DND-41 (cell line): ENCODE measurements at regions not wholly inside any gene's neighbourhood (a gene's known extent, or its start where the extent isn't known, plus 50 kb on each side); places are given as distances from the start of the nearest gene placed in this dataset.

Experiments
- ATAC-seq: fragments of 200-7000 bp; cut with Tn5 transposase; 3 replicates; pipeline ENCODE4 v1.9.1; 2021; ENCODE audit warnings: low read depth; ENCODE audit not compliant: insufficient read depth
- DNase-seq: peaks from one replicate; pipeline ENCODE4 v3.0.0-alpha.2; 2020
- H2AFZ ChIP-seq: 2 replicates; pipeline ENCODE4 v1.6.0; 2012; ENCODE audit warnings: low read depth, low read length
- H3K27ac ChIP-seq: 2 replicates; pipeline ENCODE4 v1.5.1; 2012; ENCODE audit warnings: low read length, inconsistent platforms
- H3K27me3 ChIP-seq: fragments of 200-600 bp; sonication (generic); 2 replicates; pipeline ENCODE4 v1.6.0; 2012; ENCODE audit warnings: low read length, mild to moderate bottlenecking, inconsistent platforms; ENCODE audit not compliant: insufficient read depth, poor library complexity
- H3K36me3 ChIP-seq: 2 replicates; pipeline ENCODE4 v1.5.1; 2012; ENCODE audit warnings: low read length, inconsistent platforms; ENCODE audit not compliant: insufficient read depth
- H3K4me1 ChIP-seq: 2 replicates; pipeline ENCODE4 v1.5.1; 2012; ENCODE audit warnings: mild to moderate bottlenecking, low read length; ENCODE audit not compliant: insufficient read depth
- H3K4me2 ChIP-seq: 2 replicates; pipeline ENCODE4 v1.6.0; 2012; ENCODE audit warnings: mild to moderate bottlenecking, moderate library complexity, low read length, inconsistent platforms; ENCODE audit not compliant: insufficient read depth
- H3K4me3 ChIP-seq, 2 experiments: fragments of 200-600 bp in 1 of 2; shearing (Covaris generic) in 1 of 2; 2 replicates each; pipeline ENCODE4 v1.5.1; 2012 to 2016; ENCODE audit warnings: inconsistent platforms in 2 of 2, low read length in 2 of 2, mild to moderate bottlenecking in 2 of 2, low read depth in 1 of 2, moderate library complexity in 1 of 2
- H3K79me2 ChIP-seq: 2 replicates; pipeline ENCODE4 v1.6.0; 2012; ENCODE audit warnings: low read length, inconsistent platforms; ENCODE audit not compliant: insufficient read depth
- H3K9ac ChIP-seq: 2 replicates; pipeline ENCODE4 v1.6.0; 2012; ENCODE audit warnings: low read depth, mild to moderate bottlenecking, inconsistent platforms, low read length, moderate library complexity
- H3K9me3 ChIP-seq: 2 replicates; pipeline ENCODE4 v1.5.1; 2012; ENCODE audit warnings: low read length, moderate library complexity, mild to moderate bottlenecking, inconsistent platforms; ENCODE audit not compliant: insufficient read depth, severe bottlenecking
- H4K20me1 ChIP-seq: 2 replicates; pipeline ENCODE4 v1.6.0; 2012; ENCODE audit warnings: low read length; ENCODE audit not compliant: insufficient read depth
- EZH2 ChIP-seq: IDR thresholded peaks from 3 replicates; pipeline ENCODE4 v1.6.1; 2012; ENCODE audit warnings: borderline replicate concordance, low read depth, mild to moderate bottlenecking, moderate library complexity, low read length, inconsistent platforms; ENCODE audit not compliant: severe bottlenecking
- TF ChIP-seq, protein P1 (sequence below): IDR thresholded peaks from 2 replicates; pipeline ENCODE4 v1.5.1; 2012; ENCODE audit warnings: borderline replicate concordance, low read length, moderate library complexity, mild to moderate bottlenecking; ENCODE audit not compliant: poor library complexity, severe bottlenecking; ENCODE audit errors: extremely low read depth

DNA sequence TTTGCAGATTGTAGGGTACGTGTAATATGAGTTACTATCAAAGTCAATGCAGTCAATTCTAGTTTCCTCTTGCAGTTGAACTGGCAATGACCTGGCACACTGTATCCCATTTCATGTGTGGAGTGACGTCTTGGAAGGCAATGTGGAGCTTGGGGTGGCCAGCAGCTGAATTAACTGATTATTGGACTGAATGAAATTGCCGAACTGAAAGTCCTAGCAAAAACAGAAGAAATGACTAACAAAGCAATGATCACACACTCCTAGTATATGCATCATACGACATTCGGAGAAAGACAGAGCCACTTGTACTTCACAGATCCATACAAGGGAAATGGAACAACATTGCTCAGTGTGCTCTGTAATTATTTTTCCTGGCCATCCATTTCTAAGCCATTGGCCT is 259.1 kb upstream of the DAPK1 start:
- Histone ChIP-seq H3K9me3 (no peaks in the 10 kb centered on the region), H3K27me3 (no peaks in the 10 kb centered on the region), H3K79me2 (no peaks in the 10 kb centered on the region), H3K4me3 (no peak overlapping the region), H3K9ac (no peak overlapping the region), H3K4me1 (no peaks in the 10 kb centered on the region), H3K27ac (no peak overlapping the region), H3K36me3 (no peaks in the 10 kb centered on the region), H3K4me2 (no peak overlapping the region), H2AFZ (no peak overlapping the region), H4K20me1 (no peaks in the 10 kb centered on the region)
- ATAC-seq = no peak
- DNase-seq = no peak
- TF ChIP-seq, protein P1, sequence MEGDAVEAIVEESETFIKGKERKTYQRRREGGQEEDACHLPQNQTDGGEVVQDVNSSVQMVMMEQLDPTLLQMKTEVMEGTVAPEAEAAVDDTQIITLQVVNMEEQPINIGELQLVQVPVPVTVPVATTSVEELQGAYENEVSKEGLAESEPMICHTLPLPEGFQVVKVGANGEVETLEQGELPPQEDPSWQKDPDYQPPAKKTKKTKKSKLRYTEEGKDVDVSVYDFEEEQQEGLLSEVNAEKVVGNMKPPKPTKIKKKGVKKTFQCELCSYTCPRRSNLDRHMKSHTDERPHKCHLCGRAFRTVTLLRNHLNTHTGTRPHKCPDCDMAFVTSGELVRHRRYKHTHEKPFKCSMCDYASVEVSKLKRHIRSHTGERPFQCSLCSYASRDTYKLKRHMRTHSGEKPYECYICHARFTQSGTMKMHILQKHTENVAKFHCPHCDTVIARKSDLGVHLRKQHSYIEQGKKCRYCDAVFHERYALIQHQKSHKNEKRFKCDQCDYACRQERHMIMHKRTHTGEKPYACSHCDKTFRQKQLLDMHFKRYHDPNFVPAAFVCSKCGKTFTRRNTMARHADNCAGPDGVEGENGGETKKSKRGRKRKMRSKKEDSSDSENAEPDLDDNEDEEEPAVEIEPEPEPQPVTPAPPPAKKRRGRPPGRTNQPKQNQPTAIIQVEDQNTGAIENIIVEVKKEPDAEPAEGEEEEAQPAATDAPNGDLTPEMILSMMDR = no peak
- no peak for TF ChIP-seq EZH2

DNA sequence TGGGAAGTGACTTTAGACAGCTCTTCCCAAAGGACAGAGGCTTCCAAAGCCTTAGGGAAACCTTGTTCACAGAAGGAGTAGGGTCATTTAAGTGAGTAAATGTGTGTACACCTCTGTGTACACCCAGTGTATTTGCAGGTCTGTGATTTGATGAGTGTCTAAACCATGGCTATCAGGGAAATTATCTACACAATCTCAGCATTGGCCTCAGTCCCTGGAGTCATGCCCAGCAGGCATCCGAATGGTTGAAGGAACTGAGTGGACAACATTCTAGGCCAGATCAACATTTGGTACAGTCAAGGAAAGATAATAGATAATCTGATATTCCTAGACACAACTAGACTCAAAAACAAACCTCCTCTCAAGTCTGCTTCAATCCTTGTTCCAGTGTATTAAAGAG is 258.4 kb upstream of the DAPK1 start:
- no peaks in the 10 kb centered on the region for H3K9me3 ChIP-seq
- H2AFZ ChIP-seq = no peak overlapping the region
- H3K79me2 ChIP-seq = no peaks in the 10 kb centered on the region
- H3K4me1 ChIP-seq = no peaks in the 10 kb centered on the region
- no peak overlapping the region for H3K4me3 ChIP-seq
- no peaks in the 10 kb centered on the region for H3K27me3 ChIP-seq
- H3K27ac ChIP-seq = no peak overlapping the region
- H3K9ac ChIP-seq = no peak overlapping the region
- TF ChIP-seq, protein P1 = no peak
- no peak for TF ChIP-seq EZH2
- no peak overlapping the region for H3K4me2 ChIP-seq
- DNase-seq (no peak), ATAC-seq (no peak)
- H3K36me3 ChIP-seq = no peaks in the 10 kb centered on the region
- no peaks in the 10 kb centered on the region for H4K20me1 ChIP-seq

DNA sequence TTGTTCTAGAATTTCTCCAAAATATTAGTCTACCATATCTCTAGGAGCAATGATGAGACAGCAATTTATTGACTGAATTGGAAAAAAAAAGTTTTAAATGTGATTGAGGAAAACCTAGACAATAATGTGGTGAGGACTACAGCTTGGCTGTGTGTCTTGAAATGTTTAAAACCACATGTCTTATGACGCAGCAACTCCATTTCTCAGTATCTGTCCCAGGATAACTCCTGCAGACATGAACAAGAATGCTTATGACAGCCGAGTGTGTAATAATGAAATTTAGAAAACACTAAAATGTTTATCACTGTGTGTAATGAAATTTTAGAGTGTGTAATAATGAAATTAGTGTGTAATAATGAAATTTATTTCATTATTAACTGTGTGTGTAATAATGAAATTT is 254.1 kb upstream of the DAPK1 start:
- Histone ChIP-seq H3K4me2 (no peak overlapping the region), H3K36me3 (no peaks in the 10 kb centered on the region), H3K4me1 (no peaks in the 10 kb centered on the region), H3K9ac (no peak overlapping the region), H3K9me3 (no peaks in the 10 kb centered on the region), H2AFZ (no peak overlapping the region), H3K27ac (no peak overlapping the region), H3K79me2 (no peaks in the 10 kb centered on the region), H4K20me1 (no peaks in the 10 kb centered on the region), H3K4me3 (no peak overlapping the region), H3K27me3 (no peaks in the 10 kb centered on the region)
- DNase-seq (no peak), ATAC-seq (no peak)
- TF ChIP-seq, protein P1 = no peak
- no peak for TF ChIP-seq EZH2

- H3K36me3 ChIP-seq = no peaks in the 10 kb centered on the region
- DNase-seq = no peak
- no peak for ATAC-seq
- H3K79me2 ChIP-seq = no peaks in the 10 kb centered on the region
- no peaks in the 10 kb centered on the region for H3K9me3 ChIP-seq
- H3K4me2 ChIP-seq = no peak overlapping the region
- no peaks in the 10 kb centered on the region for H4K20me1 ChIP-seq
- no peaks in the 10 kb centered on the region for H3K27me3 ChIP-seq
- H3K4me1 ChIP-seq = no peaks in the 10 kb centered on the region
- H3K4me3 ChIP-seq = no peak overlapping the region
- H3K9ac ChIP-seq = no peak overlapping the region
- TF ChIP-seq, protein P1 = no peak
- no peak for TF ChIP-seq EZH2
- no peak overlapping the region for H3K27ac ChIP-seq
- H2AFZ ChIP-seq = no peak overlapping the region
Measured at GRCh38 chr9:87245271-87245670, 252.4 kb upstream of the DAPK1 start.
